Erythroblast (primary cell): ENCODE measurements at regions not wholly inside any gene's neighbourhood (a gene's known extent, or its start where the extent isn't known, plus 50 kb on each side); places are given as distances from the start of the nearest gene placed in this dataset.

Experiments used
- GATA1 ChIP-seq: IDR thresholded peaks from 2 replicates; pipeline ENCODE4 v1.6.1; 2011; ENCODE audit warnings: low read depth, mild to moderate bottlenecking, control low read depth, low read length, moderate library complexity
- POLR2A ChIP-seq: IDR thresholded peaks from 2 replicates; pipeline ENCODE4 v1.6.1; 2011; ENCODE audit warnings: mild to moderate bottlenecking, low read length

- no peak for TF ChIP-seq POLR2A
- TF ChIP-seq GATA1, result no peak
These were observed 124.2 kb upstream of the SMURF2 start for GRCh38 chr17:64786337-64786736.
